ENCODE measurements at regions not wholly inside any gene's neighbourhood (a gene's known extent, or its start where the extent isn't known, plus 50 kb on each side); places are given as distances from the start of the nearest gene placed in this dataset.

DNA sequence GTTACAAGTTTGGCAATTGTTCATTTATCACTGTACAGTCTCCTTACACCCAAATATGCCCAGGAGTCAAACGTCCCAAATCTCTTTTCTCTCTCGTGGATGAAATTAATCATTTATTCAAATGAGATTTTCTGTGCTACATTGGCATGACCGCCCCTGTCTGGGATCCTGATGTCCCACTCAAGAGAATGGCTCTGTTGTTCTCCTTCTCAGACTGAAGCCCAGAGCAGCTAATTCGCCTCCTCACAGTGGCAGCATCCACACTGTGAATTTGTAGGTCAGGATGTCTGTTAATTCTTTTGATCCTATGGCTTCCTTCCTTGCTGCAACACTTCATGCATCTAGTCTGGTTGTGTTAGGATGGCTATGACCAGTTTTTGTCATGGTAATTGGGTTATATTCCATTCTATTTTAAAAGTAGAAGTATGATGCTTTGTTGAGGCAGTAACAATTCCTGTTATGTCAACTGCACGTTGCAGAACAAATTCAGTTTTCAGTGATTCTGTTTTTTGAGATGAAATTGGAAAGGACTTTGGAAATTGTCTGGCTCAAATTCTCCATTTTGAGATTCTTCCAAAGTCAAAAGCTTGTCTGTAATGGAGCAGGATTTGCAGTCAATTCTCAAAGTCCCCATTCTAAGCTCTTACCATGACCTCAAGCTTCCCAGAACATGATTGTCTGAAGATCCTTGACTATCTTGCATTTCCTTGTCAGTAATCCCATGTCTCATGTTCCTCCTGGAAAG is 141.5 kb upstream of the GAS1 start:
- H3K4me1 ChIP-seq: peaks cover 0 to 6% (median 2%) of the 10 kb centered on the region in 4 donors
- H3K27me3 ChIP-seq: no peaks in the 10 kb centered on the region
- intact Hi-C loops (cut with DNase I): no loop called here
- WGBS: 83% methylated on average over 5 of the region's 5 CpGs
- peaks cover 0 to 5% (median 2%) of the 10 kb centered on the region in 4 donors for H3K9me3 ChIP-seq
- no peaks in the 10 kb centered on the region for H3K36me3 ChIP-seq
- TF ChIP-seq, protein P1, sequence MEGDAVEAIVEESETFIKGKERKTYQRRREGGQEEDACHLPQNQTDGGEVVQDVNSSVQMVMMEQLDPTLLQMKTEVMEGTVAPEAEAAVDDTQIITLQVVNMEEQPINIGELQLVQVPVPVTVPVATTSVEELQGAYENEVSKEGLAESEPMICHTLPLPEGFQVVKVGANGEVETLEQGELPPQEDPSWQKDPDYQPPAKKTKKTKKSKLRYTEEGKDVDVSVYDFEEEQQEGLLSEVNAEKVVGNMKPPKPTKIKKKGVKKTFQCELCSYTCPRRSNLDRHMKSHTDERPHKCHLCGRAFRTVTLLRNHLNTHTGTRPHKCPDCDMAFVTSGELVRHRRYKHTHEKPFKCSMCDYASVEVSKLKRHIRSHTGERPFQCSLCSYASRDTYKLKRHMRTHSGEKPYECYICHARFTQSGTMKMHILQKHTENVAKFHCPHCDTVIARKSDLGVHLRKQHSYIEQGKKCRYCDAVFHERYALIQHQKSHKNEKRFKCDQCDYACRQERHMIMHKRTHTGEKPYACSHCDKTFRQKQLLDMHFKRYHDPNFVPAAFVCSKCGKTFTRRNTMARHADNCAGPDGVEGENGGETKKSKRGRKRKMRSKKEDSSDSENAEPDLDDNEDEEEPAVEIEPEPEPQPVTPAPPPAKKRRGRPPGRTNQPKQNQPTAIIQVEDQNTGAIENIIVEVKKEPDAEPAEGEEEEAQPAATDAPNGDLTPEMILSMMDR (IDR thresholded peaks at IDR 0.05): no peak
- TF ChIP-seq POLR2A (IDR thresholded peaks at IDR 0.05; ENCODE audit: low read depth) (no peak), POLR2AphosphoS5 (IDR thresholded peaks at IDR 0.05) (no peak), EP300 (IDR thresholded peaks at IDR 0.05) (no peak)
- no peak overlapping the region for H3K4me3 ChIP-seq
- no peak overlapping the region for H3K27ac ChIP-seq (replicated peaks in 1 of 4)
- DNase-seq (ENCODE audit: extremely low spot score): no peak

- H3K4me3 ChIP-seq: no peak overlapping the region
- peaks cover 0 to 6% (median 2%) of the 10 kb centered on the region in 4 donors for H3K4me1 ChIP-seq
- WGBS: 53% methylated on average over 2 of the region's 2 CpGs
- no peaks in the 10 kb centered on the region for H3K36me3 ChIP-seq
- DNase-seq (ENCODE audit: extremely low spot score): no peak
- H3K9me3 ChIP-seq: peaks cover 0 to 5% (median 2%) of the 10 kb centered on the region in 4 donors
- TF ChIP-seq, protein P1 (IDR thresholded peaks at IDR 0.05): no peak
- TF ChIP-seq EP300 (IDR thresholded peaks at IDR 0.05) (no peak), POLR2AphosphoS5 (IDR thresholded peaks at IDR 0.05) (no peak), POLR2A (IDR thresholded peaks at IDR 0.05; ENCODE audit: low read depth) (no peak)
- H3K27me3 ChIP-seq: no peaks in the 10 kb centered on the region
- no peak overlapping the region for H3K27ac ChIP-seq (replicated peaks in 1 of 4)
- intact Hi-C loops (cut with DNase I): no loop called here
These were observed 142.2 kb upstream of the GAS1 start for GRCh38 chr9:87089506-87089905.

GRCh38 chr9:87089929-87090328 is 142.6 kb upstream of the GAS1 start:
- no peak overlapping the region for H3K27ac ChIP-seq (replicated peaks in 1 of 4)
- intact Hi-C loops (cut with DNase I): no loop called here

DNA sequence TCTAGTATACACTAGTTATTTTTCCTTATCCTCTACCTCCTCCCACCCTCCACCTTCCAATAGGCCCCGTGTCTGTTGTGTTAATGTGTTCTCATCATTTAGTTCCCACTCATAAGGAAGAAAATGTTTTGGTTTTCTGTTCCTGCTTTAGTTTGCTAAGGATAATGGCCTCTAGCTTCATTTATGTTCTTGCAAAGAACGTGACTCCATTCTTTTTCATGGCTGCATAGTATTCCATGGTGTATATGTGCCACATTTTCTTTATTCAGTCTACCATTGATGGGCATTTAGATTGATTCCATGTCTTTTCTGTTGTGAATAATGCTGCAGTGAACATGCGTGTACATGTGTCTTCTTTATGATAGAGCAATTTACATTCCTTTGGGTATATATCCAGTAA is 146.5 kb upstream of the GAS1 start:
- H3K27me3 ChIP-seq: no peaks in the 10 kb centered on the region
- H3K36me3 ChIP-seq: no peaks in the 10 kb centered on the region
- no peak overlapping the region for H3K27ac ChIP-seq (replicated peaks in 1 of 4)
- intact Hi-C loops (cut with DNase I): no loop called here
- H3K4me1 ChIP-seq: peaks cover 0 to 6% (median under 1%) of the 10 kb centered on the region in 4 donors
- H3K9me3 ChIP-seq: no peaks in the 10 kb centered on the region
- no peak for TF ChIP-seq POLR2A (IDR thresholded peaks at IDR 0.05; ENCODE audit: low read depth)
- TF ChIP-seq, protein P1 (IDR thresholded peaks at IDR 0.05): no peak
- no peak for TF ChIP-seq EP300 (IDR thresholded peaks at IDR 0.05)
- TF ChIP-seq POLR2AphosphoS5 (IDR thresholded peaks at IDR 0.05): no peak
- no peak for DNase-seq (ENCODE audit: extremely low spot score)
- H3K4me3 ChIP-seq: no peak overlapping the region
- WGBS: 98% methylated on average over 3 of the region's 3 CpGs

More at GRCh38 chr9:87089929-87090328, 142.6 kb upstream of the GAS1 start:
- Histone ChIP-seq H3K9me3 (peaks cover 0 to 5% (median 2%) of the 10 kb centered on the region in 4 donors), H3K36me3 (no peaks in the 10 kb centered on the region), H3K4me3 (no peak overlapping the region), H3K4me1 (peaks cover 0 to 6% (median 2%) of the 10 kb centered on the region in 4 donors), H3K27me3 (no peaks in the 10 kb centered on the region)
- TF ChIP-seq POLR2A (IDR thresholded peaks at IDR 0.05; ENCODE audit: low read depth) (no peak), EP300 (IDR thresholded peaks at IDR 0.05) (no peak), POLR2AphosphoS5 (IDR thresholded peaks at IDR 0.05) (no peak)
- TF ChIP-seq, protein P1 (IDR thresholded peaks at IDR 0.05): no peak
- DNase-seq (ENCODE audit: extremely low spot score): no peak

Data from esophagus muscularis mucosa (tissue), 4 donors.